Activated CD8-positive, alpha-beta memory T cell treated with anti-CD3 and anti-CD28 coated beads for 48 hours (primary cell): ENCODE measurements at regions not wholly inside any gene's neighbourhood (a gene's known extent, or its start where the extent isn't known, plus 50 kb on each side); places are given as distances from the start of the nearest gene placed in this dataset.

Source experiments
- DNase-seq, 3 experiments: peaks; one replicate each; pipeline ENCODE4 v3.0.0-alpha.2; 2020; ENCODE audit warnings: low read depth in 2 of 3, low spot score in 2 of 3

- DNase-seq = no peak
These were observed 536.3 kb downstream of the TLE4 start for GRCh38 chr9:80107931-80108660.

GRCh38 chr9:80097476-80097875 is 525.7 kb downstream of the TLE4 start:
- DNase-seq = no peak

GRCh38 chr9:80094176-80094771 is 522.5 kb downstream of the TLE4 start:
- DNase-seq = no peak

GRCh38 chr9:80093695-80094094 is 521.9 kb downstream of the TLE4 start:
- no peak for DNase-seq

- DNase-seq = no peak
These were observed 519.8 kb downstream of the TLE4 start for GRCh38 chr9:80091526-80091925.

- DNase-seq = no peak
These were observed 518.6 kb downstream of the TLE4 start for GRCh38 chr9:80090317-80090716.

- DNase-seq = no peak
These were observed 515.1 kb downstream of the TLE4 start for GRCh38 chr9:80086822-80087345.

GRCh38 chr9:80086386-80086785 is 514.6 kb downstream of the TLE4 start:
- no peak for DNase-seq

GRCh38 chr9:80085668-80086067 is 513.9 kb downstream of the TLE4 start:
- no peak for DNase-seq

- no peak for DNase-seq
These were observed 510.4 kb downstream of the TLE4 start for GRCh38 chr9:80082213-80082612.

- no peak for DNase-seq
These were observed 507.1 kb downstream of the TLE4 start for GRCh38 chr9:80078826-80079225.

GRCh38 chr9:80077059-80077458 is 505.3 kb downstream of the TLE4 start:
- no peak for DNase-seq

GRCh38 chr9:80076162-80076561 is 504.4 kb downstream of the TLE4 start:
- no peak for DNase-seq

GRCh38 chr9:80074439-80074838 is 502.7 kb downstream of the TLE4 start:
- no peak for DNase-seq

- no peak for DNase-seq
These were observed 500.7 kb downstream of the TLE4 start for GRCh38 chr9:80072451-80072850.

GRCh38 chr9:80070071-80070742 is 498.4 kb downstream of the TLE4 start:
- no peak for DNase-seq

GRCh38 chr9:80066931-80067330 is 495.2 kb downstream of the TLE4 start:
- DNase-seq = no peak

- DNase-seq = no peak
These were observed 490.8 kb downstream of the TLE4 start for GRCh38 chr9:80062567-80062966.

GRCh38 chr9:80061940-80062339 is 490.2 kb downstream of the TLE4 start:
- no peak for DNase-seq

- no peak for DNase-seq
These were observed 489.3 kb downstream of the TLE4 start for GRCh38 chr9:80061096-80061495.

GRCh38 chr9:80059979-80060378 is 488.2 kb downstream of the TLE4 start:
- DNase-seq = no peak

- no peak for DNase-seq
These were observed 487.4 kb downstream of the TLE4 start for GRCh38 chr9:80059191-80059590.
